Neural cell (in vitro differentiated cells): ENCODE measurements at regions not wholly inside any gene's neighbourhood (a gene's known extent, or its start where the extent isn't known, plus 50 kb on each side); places are given as distances from the start of the nearest gene placed in this dataset.

ENCODE experiments used
- CTCF ChIP-seq: fragments of 450-650 bp; IDR thresholded peaks from 2 replicates; pipeline ENCODE4 v1.5.1; 2014; ENCODE audit warnings: antibody characterized with exemption, mild to moderate bottlenecking, moderate library complexity; ENCODE audit not compliant: poor library complexity, severe bottlenecking
- EP300 ChIP-seq: fragments of 450-650 bp; conservative IDR thresholded peaks from 2 replicates; pipeline ENCODE4 v1.6.1; 2014; ENCODE audit warnings: antibody characterized with exemption, mild to moderate bottlenecking, moderate library complexity; ENCODE audit not compliant: poor library complexity, severe bottlenecking
- RAD21 ChIP-seq: fragments of 450-650 bp; conservative IDR thresholded peaks from 2 replicates; pipeline ENCODE4 v1.6.1; 2014; ENCODE audit warnings: antibody characterized with exemption, mild to moderate bottlenecking, moderate library complexity
- REST ChIP-seq: IDR thresholded peaks from 2 replicates; pipeline ENCODE4 v1.6.1; 2012; ENCODE audit warnings: borderline replicate concordance
- SMC3 ChIP-seq: fragments of 450-650 bp; conservative IDR thresholded peaks from 2 replicates; pipeline ENCODE4 v1.6.1; 2014; ENCODE audit warnings: antibody characterized with exemption, mild to moderate bottlenecking, moderate library complexity; ENCODE audit not compliant: poor library complexity

- TF ChIP-seq CTCF (no peak), EP300 (no peak), SMC3 (no peak), REST (no peak), RAD21 (no peak)
Measured at GRCh38 chr2:19419211-19419880, 60.9 kb upstream of the OSR1 start.
